D341Med (cell line): ENCODE measurements at regions not wholly inside any gene's neighbourhood (a gene's known extent, or its start where the extent isn't known, plus 50 kb on each side); places are given as distances from the start of the nearest gene placed in this dataset.
A peak's percentile ranks its signal among the peaks of the same experiment; 100 is the strongest.

Source experiments
- DNase-seq: peaks from one replicate; pipeline ENCODE4 v3.0.0; 2012; ENCODE audit warnings: low spot score

GRCh38 chr2:119049968-119050704 is 108.1 kb downstream of the MARCO start:
- peak; percentile 3 for DNase-seq
